ENCODE measurements at regions not wholly inside any gene's neighbourhood (a gene's known extent, or its start where the extent isn't known, plus 50 kb on each side); places are given as distances from the start of the nearest gene placed in this dataset.

GRCh38 chr13:88103824-88104223 lies 432.7 kb downstream of the SLITRK5 start:
- Histone ChIP-seq H3K9me3 (peaks cover 0 to 5% of the 10 kb centered on the region in 2 donors), H3K27ac (no peak overlapping the region)

GRCh38 chr13:88104576-88104975 lies 433.4 kb downstream of the SLITRK5 start:
- H3K9me3 ChIP-seq, result peaks cover 0 to 5% of the 10 kb centered on the region in 2 donors
- DNase-seq, result no peak
- TF ChIP-seq POLR2A (IDR thresholded peaks at IDR 0.05) (no peak), POLR2AphosphoS5 (IDR thresholded peaks at IDR 0.05) (no peak), CTCF (IDR thresholded peaks at IDR 0.05) (no peak), EP300 (IDR thresholded peaks at IDR 0.05; ENCODE audit: low read depth) (no peak)
- H3K4me1 ChIP-seq, result no peaks in the 10 kb centered on the region
- H3K36me3 ChIP-seq, result no peaks in the 10 kb centered on the region
- H3K4me3 ChIP-seq, result no peak overlapping the region
- intact Hi-C loops (cut with DNase I; ENCODE audit: low total_unique reads), result no loop called here
- in situ Hi-C loops (cut with MboI; ENCODE audit: low pct_ligation_motif_present in 1 of 4, low pct_unique_long_range_greater_than_20kb in 1 of 4, low sequenced_read_pairs in 3 of 4), result no loop called here
- no peaks in the 10 kb centered on the region for H3K27me3 ChIP-seq
- H3K27ac ChIP-seq, result no peak overlapping the region
- 91 to 92% methylated on average over 1 of the region's 1 CpG for WGBS, 2 donors (ENCODE audit: low coverage in 1 of 2)

More at GRCh38 chr13:88103824-88104223, 432.7 kb downstream of the SLITRK5 start:
- no peaks in the 10 kb centered on the region for H3K27me3 ChIP-seq
- no peaks in the 10 kb centered on the region for H3K36me3 ChIP-seq
- in situ Hi-C loops (cut with MboI; ENCODE audit: low pct_ligation_motif_present in 1 of 4, low pct_unique_long_range_greater_than_20kb in 1 of 4, low sequenced_read_pairs in 3 of 4) (no loop called here), intact Hi-C loops (cut with DNase I; ENCODE audit: low total_unique reads) (no loop called here)
- 57 to 72% methylated on average over 1 of the region's 1 CpG for WGBS, 2 donors (ENCODE audit: low coverage in 1 of 2)
- no peaks in the 10 kb centered on the region for H3K4me1 ChIP-seq
- H3K4me3 ChIP-seq, result no peak overlapping the region
- DNase-seq, result no peak
- TF ChIP-seq CTCF (IDR thresholded peaks at IDR 0.05), result no peak
- TF ChIP-seq EP300 (IDR thresholded peaks at IDR 0.05; ENCODE audit: low read depth), result no peak
- no peak for TF ChIP-seq POLR2A (IDR thresholded peaks at IDR 0.05)
- TF ChIP-seq POLR2AphosphoS5 (IDR thresholded peaks at IDR 0.05), result no peak

- intact Hi-C loops (cut with DNase I; ENCODE audit: low total_unique reads) (no loop called here), in situ Hi-C loops (cut with MboI; ENCODE audit: low pct_ligation_motif_present in 1 of 4, low pct_unique_long_range_greater_than_20kb in 1 of 4, low sequenced_read_pairs in 3 of 4) (no loop called here)
- H3K4me3 ChIP-seq, result no peak overlapping the region
- no peaks in the 10 kb centered on the region for H3K36me3 ChIP-seq
- no peaks in the 10 kb centered on the region for H3K4me1 ChIP-seq
- no peaks in the 10 kb centered on the region for H3K9me3 ChIP-seq
- TF ChIP-seq POLR2AphosphoS5 (IDR thresholded peaks at IDR 0.05), result no peak
- TF ChIP-seq CTCF (IDR thresholded peaks at IDR 0.05), result no peak
- no peak for TF ChIP-seq EP300 (IDR thresholded peaks at IDR 0.05; ENCODE audit: low read depth)
- no peak for TF ChIP-seq POLR2A (IDR thresholded peaks at IDR 0.05)
- H3K27me3 ChIP-seq, result no peaks in the 10 kb centered on the region
- no peak for DNase-seq
- 81 to 83% methylated on average over 6 of the region's 6 CpGs for WGBS, 2 donors (ENCODE audit: low coverage in 1 of 2)
- no peak overlapping the region for H3K27ac ChIP-seq
Measured at GRCh38 chr13:88107570-88107969, 436.4 kb downstream of the SLITRK5 start.

DNA sequence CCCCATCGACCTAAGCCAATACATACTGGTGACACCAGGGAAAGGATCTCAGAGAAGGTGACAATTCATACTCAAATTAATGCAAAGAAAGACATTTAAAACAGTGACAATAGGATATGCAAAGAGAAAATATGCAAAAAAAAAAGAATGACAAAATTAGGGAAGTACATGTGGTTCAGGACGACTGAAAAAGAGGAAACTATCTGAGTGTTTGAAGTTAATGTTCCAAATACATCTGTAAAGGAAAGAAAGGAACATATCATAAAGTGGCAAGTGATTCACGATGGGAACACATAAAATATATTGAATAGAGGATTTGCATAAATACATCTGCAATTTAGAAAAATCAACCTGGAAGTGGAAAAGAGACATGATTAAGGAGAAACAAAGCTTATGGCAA lies 441.4 kb downstream of the SLITRK5 start:
- no peak overlapping the region for H3K27ac ChIP-seq
- WGBS, 2 donors (ENCODE audit: low coverage in 1 of 2), result 39 to 46% methylated on average over 3 of the region's 3 CpGs
- no peaks in the 10 kb centered on the region for H3K9me3 ChIP-seq
- H3K4me3 ChIP-seq, result no peak overlapping the region
- no peaks in the 10 kb centered on the region for H3K36me3 ChIP-seq
- no peaks in the 10 kb centered on the region for H3K4me1 ChIP-seq
- H3K27me3 ChIP-seq, result no peaks in the 10 kb centered on the region
- TF ChIP-seq POLR2A (IDR thresholded peaks at IDR 0.05), result no peak
- no peak for TF ChIP-seq EP300 (IDR thresholded peaks at IDR 0.05; ENCODE audit: low read depth)
- no peak for TF ChIP-seq POLR2AphosphoS5 (IDR thresholded peaks at IDR 0.05)
- no peak for TF ChIP-seq CTCF (IDR thresholded peaks at IDR 0.05)
- DNase-seq, result no peak
- in situ Hi-C loops (cut with MboI; ENCODE audit: low pct_ligation_motif_present in 1 of 4, low pct_unique_long_range_greater_than_20kb in 1 of 4, low sequenced_read_pairs in 3 of 4) (no loop called here), intact Hi-C loops (cut with DNase I; ENCODE audit: low total_unique reads) (no loop called here)
